Stimulated activated naive CD8-positive, alpha-beta T cell treated with anti-CD3 and anti-CD28 coated beads, Interleukin-15, Interleukin-2, amounts not matched to agents 100 ng/mL and 50 ng/mL, for 24 hours (primary cell): ENCODE measurements at regions not wholly inside any gene's neighbourhood (a gene's known extent, or its start where the extent isn't known, plus 50 kb on each side); places are given as distances from the start of the nearest gene placed in this dataset.
A peak's percentile ranks its signal among the peaks of the same experiment; 100 is the strongest.
"Not testable (repeated sequence)": the region's sequence is repeated elsewhere in the genome, so short reads cannot be mapped to it uniquely, and the experiment has no call there.

Experiments
- H3K27ac Mint-ChIP-seq: one replicate; pipeline ENCODE4 v1.8.0; 2021; ENCODE audit warnings: mild to moderate bottlenecking, mixed read lengths
- H3K27me3 Mint-ChIP-seq: one replicate; pipeline ENCODE4 v1.8.0; 2021; ENCODE audit warnings: mixed read lengths
- H3K36me3 Mint-ChIP-seq: one replicate; pipeline ENCODE4 v1.8.0; 2021; ENCODE audit warnings: low read depth, mixed read lengths
- H3K4me1 Mint-ChIP-seq: one replicate; pipeline ENCODE4 v1.8.0; 2021; ENCODE audit warnings: low read depth, mixed read lengths
- H3K4me3 Mint-ChIP-seq: one replicate; pipeline ENCODE4 v1.8.0; 2021; ENCODE audit warnings: mild to moderate bottlenecking, mixed read lengths
- H3K9me3 Mint-ChIP-seq: one replicate; pipeline ENCODE4 v1.8.0; 2021; ENCODE audit warnings: mixed read lengths

GRCh38 chr11:67803519-67803918 lies 129.1 kb upstream of the ALDH3B2 start:
- not testable (repeated sequence) for H3K27me3 Mint-ChIP-seq, H3K36me3 Mint-ChIP-seq, H3K9me3 Mint-ChIP-seq
- Mint-ChIP-seq H3K27ac (peak overlapping the region; percentile 73), H3K4me1 (peaks cover 23% of the 10 kb centered on the region), H3K4me3 (peak overlapping the region; percentile 91)

- not testable (repeated sequence) for H3K27me3 Mint-ChIP-seq, H3K4me3 Mint-ChIP-seq, H3K9me3 Mint-ChIP-seq, H3K36me3 Mint-ChIP-seq, H3K27ac Mint-ChIP-seq
- peaks cover 23% of the 10 kb centered on the region for H3K4me1 Mint-ChIP-seq
These were observed 128.6 kb upstream of the ALDH3B2 start for GRCh38 chr11:67803055-67803454.

GRCh38 chr11:67802623-67803022 lies 128.2 kb upstream of the ALDH3B2 start:
- H3K9me3 Mint-ChIP-seq, H3K27me3 Mint-ChIP-seq, H3K4me3 Mint-ChIP-seq, H3K27ac Mint-ChIP-seq, H3K36me3 Mint-ChIP-seq: not testable (repeated sequence)
- H3K4me1 Mint-ChIP-seq, result peaks cover 23% of the 10 kb centered on the region

GRCh38 chr11:67801397-67801796 lies 127.0 kb upstream of the ALDH3B2 start:
- not testable (repeated sequence) for H3K9me3 Mint-ChIP-seq, H3K4me3 Mint-ChIP-seq, H3K36me3 Mint-ChIP-seq, H3K27ac Mint-ChIP-seq, H3K27me3 Mint-ChIP-seq
- peaks cover 21% of the 10 kb centered on the region for H3K4me1 Mint-ChIP-seq

GRCh38 chr11:67800591-67800990 lies 126.2 kb upstream of the ALDH3B2 start:
- H3K4me3 Mint-ChIP-seq, H3K36me3 Mint-ChIP-seq, H3K9me3 Mint-ChIP-seq, H3K27ac Mint-ChIP-seq, H3K27me3 Mint-ChIP-seq: not testable (repeated sequence)
- H3K4me1 Mint-ChIP-seq, result peaks cover 20% of the 10 kb centered on the region

GRCh38 chr11:67799808-67800207 lies 125.4 kb upstream of the ALDH3B2 start:
- H3K36me3 Mint-ChIP-seq, H3K27ac Mint-ChIP-seq, H3K4me3 Mint-ChIP-seq, H3K9me3 Mint-ChIP-seq, H3K27me3 Mint-ChIP-seq: not testable (repeated sequence)
- H3K4me1 Mint-ChIP-seq, result peaks cover 20% of the 10 kb centered on the region

GRCh38 chr11:67797726-67798521 lies 123.5 kb upstream of the ALDH3B2 start:
- not testable (repeated sequence) for H3K9me3 Mint-ChIP-seq

GRCh38 chr11:67795746-67796145 lies 121.3 kb upstream of the ALDH3B2 start:
- Mint-ChIP-seq H3K27me3 (no peaks in the 10 kb centered on the region), H3K4me3 (no peak overlapping the region), H3K27ac (no peak overlapping the region), H3K36me3 (no peaks in the 10 kb centered on the region), H3K9me3 (no peaks in the 10 kb centered on the region), H3K4me1 (peaks cover 12% of the 10 kb centered on the region)

More at GRCh38 chr11:67797726-67798521, 123.5 kb upstream of the ALDH3B2 start:
- not testable (repeated sequence) for H3K27ac Mint-ChIP-seq, H3K27me3 Mint-ChIP-seq, H3K4me1 Mint-ChIP-seq, H3K4me3 Mint-ChIP-seq, H3K36me3 Mint-ChIP-seq

- not testable (repeated sequence) for H3K36me3 Mint-ChIP-seq, H3K9me3 Mint-ChIP-seq, H3K4me3 Mint-ChIP-seq, H3K27me3 Mint-ChIP-seq, H3K27ac Mint-ChIP-seq
- peaks cover 12% of the 10 kb centered on the region for H3K4me1 Mint-ChIP-seq
These were observed 119.3 kb upstream of the ALDH3B2 start for GRCh38 chr11:67793750-67794149.

GRCh38 chr11:67792273-67792990 lies 118.0 kb upstream of the ALDH3B2 start:
- H3K4me1 Mint-ChIP-seq, result peaks cover 12% of the 10 kb centered on the region
- H3K27ac Mint-ChIP-seq, H3K27me3 Mint-ChIP-seq, H3K9me3 Mint-ChIP-seq, H3K36me3 Mint-ChIP-seq, H3K4me3 Mint-ChIP-seq: not testable (repeated sequence)

GRCh38 chr11:67791598-67792170 lies 117.3 kb upstream of the ALDH3B2 start:
- not testable (repeated sequence) for H3K36me3 Mint-ChIP-seq, H3K9me3 Mint-ChIP-seq, H3K4me3 Mint-ChIP-seq, H3K27ac Mint-ChIP-seq, H3K27me3 Mint-ChIP-seq
- H3K4me1 Mint-ChIP-seq, result peaks cover 12% of the 10 kb centered on the region

GRCh38 chr11:67788341-67788695 lies 113.9 kb upstream of the ALDH3B2 start:
- not testable (repeated sequence) for H3K27ac Mint-ChIP-seq, H3K27me3 Mint-ChIP-seq, H3K36me3 Mint-ChIP-seq, H3K4me3 Mint-ChIP-seq, H3K9me3 Mint-ChIP-seq
- H3K4me1 Mint-ChIP-seq, result peaks cover 12% of the 10 kb centered on the region

GRCh38 chr11:67787681-67788340 lies 113.4 kb upstream of the ALDH3B2 start:
- H3K27me3 Mint-ChIP-seq, H3K36me3 Mint-ChIP-seq, H3K4me3 Mint-ChIP-seq, H3K27ac Mint-ChIP-seq, H3K9me3 Mint-ChIP-seq: not testable (repeated sequence)
- H3K4me1 Mint-ChIP-seq, result peaks cover 12% of the 10 kb centered on the region

GRCh38 chr11:67781967-67782366 lies 107.5 kb upstream of the ALDH3B2 start:
- H3K27me3 Mint-ChIP-seq, H3K4me1 Mint-ChIP-seq, H3K36me3 Mint-ChIP-seq, H3K9me3 Mint-ChIP-seq, H3K4me3 Mint-ChIP-seq, H3K27ac Mint-ChIP-seq: not testable (repeated sequence)

- H3K27ac Mint-ChIP-seq, H3K9me3 Mint-ChIP-seq, H3K4me1 Mint-ChIP-seq, H3K36me3 Mint-ChIP-seq, H3K4me3 Mint-ChIP-seq, H3K27me3 Mint-ChIP-seq: not testable (repeated sequence)
These were observed 107.1 kb upstream of the ALDH3B2 start for GRCh38 chr11:67781506-67781905.
